Neural progenitor cell (in vitro differentiated cells): ENCODE measurements at regions not wholly inside any gene's neighbourhood (a gene's known extent, or its start where the extent isn't known, plus 50 kb on each side); places are given as distances from the start of the nearest gene placed in this dataset.

Source experiments
- DNase-seq: peaks from one replicate; pipeline ENCODE4 v3.0.0-alpha.2; 2016; ENCODE audit warnings: low spot score
- H2AFZ ChIP-seq: fragments of 200-600 bp; sonication (generic); replicated peaks from 2 replicates; pipeline ENCODE4 v1.6.1; 2016; ENCODE audit warnings: antibody characterized with exemption
- H3F3A ChIP-seq: fragments of 200-600 bp; sonication (generic); 2 replicates; pipeline ENCODE4 v1.6.1; 2016; ENCODE audit warnings: antibody characterized with exemption, low read depth
- H3K27ac ChIP-seq: fragments of 200-600 bp; sonication (generic); 2 replicates; pipeline ENCODE4 v1.5.1; 2016; ENCODE audit warnings: mild to moderate bottlenecking
- H3K27me3 ChIP-seq: fragments of 200-600 bp; sonication (generic); 2 replicates; pipeline ENCODE4 v1.6.1; 2016; ENCODE audit warnings: mild to moderate bottlenecking, moderate library complexity
- H3K36me3 ChIP-seq: fragments of 200-600 bp; sonication (generic); 2 replicates; pipeline ENCODE4 v1.5.1; 2016
- H3K4me1 ChIP-seq: fragments of 200-600 bp; sonication (generic); 2 replicates; pipeline ENCODE4 v1.6.1; 2016; ENCODE audit warnings: mixed run types
- H3K4me2 ChIP-seq: fragments of 200-600 bp; sonication (generic); 2 replicates; pipeline ENCODE4 v1.6.1; 2016
- H3K4me3 ChIP-seq: fragments of 200-600 bp; sonication (generic); 2 replicates; pipeline ENCODE4 v1.5.1; 2016
- H3K79me2 ChIP-seq: fragments of 200-600 bp; sonication (generic); 2 replicates; pipeline ENCODE4 v1.6.1; 2016; ENCODE audit warnings: low read depth
- H3K9ac ChIP-seq: fragments of 200-600 bp; sonication (generic); 2 replicates; pipeline ENCODE4 v1.6.1; 2016
- H3K9me3 ChIP-seq: fragments of 200-600 bp; sonication (generic); 2 replicates; pipeline ENCODE4 v1.5.1; 2016; ENCODE audit warnings: low read depth
- H4K20me1 ChIP-seq: fragments of 200-600 bp; sonication (generic); 2 replicates; pipeline ENCODE4 v1.6.1; 2016; ENCODE audit warnings: low read depth
- H3K27ac Mint-ChIP-seq: 3 replicates; pipeline ENCODE4 v1.8.0; 2021; ENCODE audit warnings: mixed read lengths
- H3K27me3 Mint-ChIP-seq: 2 replicates; pipeline ENCODE4 v1.8.0; 2022; ENCODE audit warnings: low read depth, mild to moderate bottlenecking, inconsistent platforms, moderate library complexity, mixed read lengths; ENCODE audit not compliant: insufficient read depth
- H3K36me3 Mint-ChIP-seq: 3 replicates; pipeline ENCODE4 v1.8.0; 2021; ENCODE audit warnings: mixed read lengths
- H3K4me1 Mint-ChIP-seq: 3 replicates; pipeline ENCODE4 v1.8.0; 2021; ENCODE audit warnings: mixed read lengths
- H3K4me3 Mint-ChIP-seq: 3 replicates; pipeline ENCODE4 v1.8.0; 2021; ENCODE audit warnings: mild to moderate bottlenecking, moderate library complexity, mixed read lengths
- H3K9me3 Mint-ChIP-seq: 3 replicates; pipeline ENCODE4 v1.8.0; 2020; ENCODE audit warnings: mixed read lengths
- CTCF ChIP-seq: fragments of 200-600 bp; sonication (generic); IDR thresholded peaks from 2 replicates; pipeline ENCODE4 v1.5.1; 2017; ENCODE audit warnings: antibody characterized with exemption, mild to moderate bottlenecking
- EZH2 ChIP-seq: fragments of 200-600 bp; sonication (generic); IDR thresholded peaks from 2 replicates; pipeline ENCODE4 v1.6.1; 2017; ENCODE audit warnings: antibody characterized with exemption, mild to moderate bottlenecking, moderate library complexity
- EZH2phosphoT487 ChIP-seq: fragments of 200-600 bp; sonication (generic); IDR thresholded peaks from 2 replicates; pipeline ENCODE4 v1.6.1; 2017; ENCODE audit warnings: antibody characterized with exemption

GRCh38 chr12:91551927-91552326, 369.3 kb upstream of the DCN start:
- peaks cover 6% of the 10 kb centered on the region for H3K9me3 Mint-ChIP-seq
- Histone ChIP-seq H3K9me3 (no peaks in the 10 kb centered on the region), H3K27me3 (no peaks in the 10 kb centered on the region), H3K4me3 (no peak overlapping the region), H3K4me2 (no peak overlapping the region), H3K4me1 (no peaks in the 10 kb centered on the region), H3K27ac (no peak overlapping the region), H3K79me2 (no peaks in the 10 kb centered on the region), H3K36me3 (no peaks in the 10 kb centered on the region), H3K9ac (no peak overlapping the region), H2AFZ (no peak overlapping the region), H4K20me1 (no peaks in the 10 kb centered on the region), H3F3A (no peaks in the 10 kb centered on the region)
- H3K4me1 Mint-ChIP-seq, result no peaks in the 10 kb centered on the region
- H3K4me3 Mint-ChIP-seq, result no peak overlapping the region
- no peak overlapping the region for H3K27ac Mint-ChIP-seq
- no peaks in the 10 kb centered on the region for H3K36me3 Mint-ChIP-seq
- DNase-seq, result no peak
- TF ChIP-seq EZH2, result no peak
- TF ChIP-seq EZH2phosphoT487, result no peak
- no peak for TF ChIP-seq CTCF
- H3K27me3 Mint-ChIP-seq, result no peaks in the 10 kb centered on the region

GRCh38 chr12:91551242-91551641, 368.6 kb upstream of the DCN start:
- H3K27me3 ChIP-seq, result no peaks in the 10 kb centered on the region
- no peaks in the 10 kb centered on the region for H3K9me3 ChIP-seq
- H3F3A ChIP-seq, result no peaks in the 10 kb centered on the region
- Mint-ChIP-seq H3K36me3 (no peaks in the 10 kb centered on the region), H3K4me3 (no peak overlapping the region), H3K9me3 (peaks cover 10% of the 10 kb centered on the region), H3K4me1 (no peaks in the 10 kb centered on the region), H3K27ac (no peak overlapping the region), H3K27me3 (no peaks in the 10 kb centered on the region)
- H3K4me2 ChIP-seq, result no peak overlapping the region
- H3K9ac ChIP-seq, result no peak overlapping the region
- H3K4me3 ChIP-seq, result no peak overlapping the region
- no peak overlapping the region for H3K27ac ChIP-seq
- H3K79me2 ChIP-seq, result no peaks in the 10 kb centered on the region
- H2AFZ ChIP-seq, result no peak overlapping the region
- DNase-seq, result no peak
- no peak for TF ChIP-seq EZH2phosphoT487
- no peaks in the 10 kb centered on the region for H3K36me3 ChIP-seq
- no peaks in the 10 kb centered on the region for H4K20me1 ChIP-seq
- no peaks in the 10 kb centered on the region for H3K4me1 ChIP-seq

GRCh38 chr12:91542666-91543065, 360.0 kb upstream of the DCN start:
- Histone ChIP-seq H4K20me1 (no peaks in the 10 kb centered on the region), H3K4me1 (peaks cover 8% of the 10 kb centered on the region), H2AFZ (no peak overlapping the region), H3K4me2 (no peak overlapping the region), H3F3A (no peaks in the 10 kb centered on the region), H3K4me3 (no peak overlapping the region), H3K36me3 (no peaks in the 10 kb centered on the region), H3K9ac (no peak overlapping the region), H3K9me3 (no peaks in the 10 kb centered on the region), H3K27ac (no peak overlapping the region), H3K27me3 (no peaks in the 10 kb centered on the region), H3K79me2 (no peaks in the 10 kb centered on the region)
- TF ChIP-seq EZH2 (no peak), CTCF (no peak), EZH2phosphoT487 (no peak)
- no peaks in the 10 kb centered on the region for H3K27me3 Mint-ChIP-seq
- peaks cover 7% of the 10 kb centered on the region for H3K4me1 Mint-ChIP-seq
- H3K4me3 Mint-ChIP-seq, result no peak overlapping the region
- no peak overlapping the region for H3K27ac Mint-ChIP-seq
- no peak for DNase-seq
- no peaks in the 10 kb centered on the region for H3K36me3 Mint-ChIP-seq
- H3K9me3 Mint-ChIP-seq, result peaks cover 11% of the 10 kb centered on the region

- Histone ChIP-seq H3K79me2 (no peaks in the 10 kb centered on the region), H3K36me3 (no peaks in the 10 kb centered on the region), H4K20me1 (no peaks in the 10 kb centered on the region), H3K27ac (no peak overlapping the region), H3K4me1 (peaks cover 8% of the 10 kb centered on the region), H3K27me3 (no peaks in the 10 kb centered on the region), H3F3A (no peaks in the 10 kb centered on the region), H3K9ac (no peak overlapping the region), H2AFZ (no peak overlapping the region), H3K4me3 (no peak overlapping the region), H3K9me3 (no peaks in the 10 kb centered on the region), H3K4me2 (no peak overlapping the region)
- DNase-seq, result no peak
- Mint-ChIP-seq H3K4me3 (no peak overlapping the region), H3K36me3 (no peaks in the 10 kb centered on the region), H3K4me1 (peaks cover 7% of the 10 kb centered on the region), H3K9me3 (peaks cover 9% of the 10 kb centered on the region), H3K27ac (no peak overlapping the region), H3K27me3 (no peaks in the 10 kb centered on the region)
- TF ChIP-seq EZH2phosphoT487 (no peak), EZH2 (no peak), CTCF (no peak)
Observed at GRCh38 chr12:91542067-91542466, 359.4 kb upstream of the DCN start.
